Upper lobe of left lung (tissue), 6 donors: ENCODE measurements at regions not wholly inside any gene's neighbourhood (a gene's known extent, or its start where the extent isn't known, plus 50 kb on each side); places are given as distances from the start of the nearest gene placed in this dataset.

Source experiments
- ATAC-seq, 2 donors: fragments of 200-7000 bp; cut with Tn5 transposase; one replicate each; pipeline ENCODE4 v1.9.1; 2022; ENCODE audit warnings: mild to moderate bottlenecking in 2 of 2, moderate library complexity in 2 of 2; ENCODE audit not compliant: low FRiP score in 2 of 2
- DNase-seq, 2 donors: peaks; one replicate each; pipeline ENCODE4 v3.0.0-alpha.2; 2019 to 2020
- H3K27ac ChIP-seq, 4 donors: fragments of 200-600 bp; sonication (generic); one replicate each; pipeline ENCODE4 v1.5.1; 2016 to 2019
- H3K27me3 ChIP-seq, 4 donors: fragments of 200-600 bp; sonication (generic); one replicate each; pipeline ENCODE4 v1.5.1; 2017 to 2019
- H3K36me3 ChIP-seq, 4 donors: fragments of 200-600 bp; sonication (generic); one replicate each; pipeline ENCODE4 v1.5.1; 2016 to 2019
- H3K4me1 ChIP-seq, 4 donors: fragments of 200-600 bp; sonication (generic); one replicate each; pipeline ENCODE4 v1.5.1; 2018 to 2019
- H3K4me3 ChIP-seq, 4 donors: fragments of 200-600 bp; sonication (generic); one replicate each; pipeline ENCODE4 v1.5.1; 2017 to 2019; ENCODE audit warnings: mild to moderate bottlenecking in 2 of 4, moderate library complexity in 1 of 4
- H3K9me3 ChIP-seq, 4 donors: fragments of 200-600 bp; sonication (generic); one replicate each; pipeline ENCODE4 v1.5.1; 2018 to 2019
- EP300 ChIP-seq, 4 donors: sonication (generic); formaldehyde crosslinking; IDR thresholded peaks; one replicate each; pipeline ENCODE4 v1.5.1; 2017; ENCODE audit warnings: antibody characterized with exemption in 4 of 4, control low read depth in 2 of 4
- POLR2A ChIP-seq, 4 donors: fragments of 450-650 bp; IDR thresholded peaks; one replicate each; pipeline ENCODE4 v1.5.1; 2016 to 2017; ENCODE audit warnings: antibody characterized with exemption in 4 of 4, mild to moderate bottlenecking in 2 of 4
- POLR2AphosphoS5 ChIP-seq, 2 donors: sonication (generic); formaldehyde crosslinking; IDR thresholded peaks; one replicate each; pipeline ENCODE4 v1.5.1; 2017; ENCODE audit warnings: antibody characterized with exemption in 2 of 2
- WGBS, 2 donors: methylation state at CpG; one replicate each; pipeline ENCODE4 v1.1.5; 2017 to 2018; 5-methylcytosine and 5-hydroxymethylcytosine counted together
- TF ChIP-seq, protein P1 (sequence below), 6 experiments: fragments of 450-650 bp in 4 of 6; fragments of 200-600 bp in 2 of 6; sonication (generic) in 2 of 6; IDR thresholded peaks; one replicate each; pipeline ENCODE4 v1.5.1; 2016 to 2019; ENCODE audit warnings: antibody characterized with exemption in 6 of 6
- donor health status: DM: no; HTN: no; CAD: no; lungs with moderate emphysema.
- donor health status: DM: no; HTN: yes; CAD: no; lungs with severe emphysema.

DNA sequence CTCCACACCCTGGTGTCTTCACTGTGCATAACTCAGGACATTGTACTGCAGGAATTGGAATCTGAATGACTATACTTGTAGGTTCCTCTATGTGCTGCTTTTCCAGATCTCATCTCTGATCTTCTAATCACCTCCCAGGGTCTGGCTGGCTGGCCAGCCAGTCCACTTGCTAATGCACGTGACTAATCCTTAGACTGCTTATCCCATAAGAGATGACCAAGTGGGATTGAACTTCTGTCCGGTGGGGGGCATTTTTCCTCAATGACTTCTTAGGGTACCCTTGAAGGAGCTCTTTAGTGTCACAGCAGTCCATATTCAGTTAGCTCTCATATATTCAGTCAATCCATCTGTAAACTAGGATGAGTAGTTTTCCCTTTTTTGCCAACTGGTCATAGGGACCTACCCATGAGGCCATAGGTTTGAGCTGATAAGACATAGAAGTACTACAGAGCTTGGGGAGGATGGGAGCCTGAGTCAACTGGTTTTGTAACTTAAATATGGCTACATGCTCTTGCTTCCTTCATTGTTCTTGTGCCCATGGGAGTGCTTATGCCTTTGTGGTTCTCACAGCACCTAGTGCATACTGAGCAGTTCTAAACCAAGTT lies 71.9 kb upstream of the WDR1 start:
- no peak overlapping the region for H3K27ac ChIP-seq
- 93 to 96% methylated on average over 2 of the region's 2 CpGs for WGBS, 2 donors
- no peak overlapping the region for H3K4me3 ChIP-seq
- no peak for ATAC-seq
- no peaks in the 10 kb centered on the region for H3K9me3 ChIP-seq
- DNase-seq = no peak
- TF ChIP-seq POLR2A (IDR thresholded peaks at IDR 0.05) (no peak), POLR2AphosphoS5 (IDR thresholded peaks at IDR 0.05) (no peak), EP300 (IDR thresholded peaks at IDR 0.05) (no peak)
- TF ChIP-seq, protein P1, sequence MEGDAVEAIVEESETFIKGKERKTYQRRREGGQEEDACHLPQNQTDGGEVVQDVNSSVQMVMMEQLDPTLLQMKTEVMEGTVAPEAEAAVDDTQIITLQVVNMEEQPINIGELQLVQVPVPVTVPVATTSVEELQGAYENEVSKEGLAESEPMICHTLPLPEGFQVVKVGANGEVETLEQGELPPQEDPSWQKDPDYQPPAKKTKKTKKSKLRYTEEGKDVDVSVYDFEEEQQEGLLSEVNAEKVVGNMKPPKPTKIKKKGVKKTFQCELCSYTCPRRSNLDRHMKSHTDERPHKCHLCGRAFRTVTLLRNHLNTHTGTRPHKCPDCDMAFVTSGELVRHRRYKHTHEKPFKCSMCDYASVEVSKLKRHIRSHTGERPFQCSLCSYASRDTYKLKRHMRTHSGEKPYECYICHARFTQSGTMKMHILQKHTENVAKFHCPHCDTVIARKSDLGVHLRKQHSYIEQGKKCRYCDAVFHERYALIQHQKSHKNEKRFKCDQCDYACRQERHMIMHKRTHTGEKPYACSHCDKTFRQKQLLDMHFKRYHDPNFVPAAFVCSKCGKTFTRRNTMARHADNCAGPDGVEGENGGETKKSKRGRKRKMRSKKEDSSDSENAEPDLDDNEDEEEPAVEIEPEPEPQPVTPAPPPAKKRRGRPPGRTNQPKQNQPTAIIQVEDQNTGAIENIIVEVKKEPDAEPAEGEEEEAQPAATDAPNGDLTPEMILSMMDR (IDR thresholded peaks at IDR 0.05) = no peak
- H3K4me1 ChIP-seq = no peaks in the 10 kb centered on the region
- H3K27me3 ChIP-seq = no peaks in the 10 kb centered on the region
- no peaks in the 10 kb centered on the region for H3K36me3 ChIP-seq

DNA sequence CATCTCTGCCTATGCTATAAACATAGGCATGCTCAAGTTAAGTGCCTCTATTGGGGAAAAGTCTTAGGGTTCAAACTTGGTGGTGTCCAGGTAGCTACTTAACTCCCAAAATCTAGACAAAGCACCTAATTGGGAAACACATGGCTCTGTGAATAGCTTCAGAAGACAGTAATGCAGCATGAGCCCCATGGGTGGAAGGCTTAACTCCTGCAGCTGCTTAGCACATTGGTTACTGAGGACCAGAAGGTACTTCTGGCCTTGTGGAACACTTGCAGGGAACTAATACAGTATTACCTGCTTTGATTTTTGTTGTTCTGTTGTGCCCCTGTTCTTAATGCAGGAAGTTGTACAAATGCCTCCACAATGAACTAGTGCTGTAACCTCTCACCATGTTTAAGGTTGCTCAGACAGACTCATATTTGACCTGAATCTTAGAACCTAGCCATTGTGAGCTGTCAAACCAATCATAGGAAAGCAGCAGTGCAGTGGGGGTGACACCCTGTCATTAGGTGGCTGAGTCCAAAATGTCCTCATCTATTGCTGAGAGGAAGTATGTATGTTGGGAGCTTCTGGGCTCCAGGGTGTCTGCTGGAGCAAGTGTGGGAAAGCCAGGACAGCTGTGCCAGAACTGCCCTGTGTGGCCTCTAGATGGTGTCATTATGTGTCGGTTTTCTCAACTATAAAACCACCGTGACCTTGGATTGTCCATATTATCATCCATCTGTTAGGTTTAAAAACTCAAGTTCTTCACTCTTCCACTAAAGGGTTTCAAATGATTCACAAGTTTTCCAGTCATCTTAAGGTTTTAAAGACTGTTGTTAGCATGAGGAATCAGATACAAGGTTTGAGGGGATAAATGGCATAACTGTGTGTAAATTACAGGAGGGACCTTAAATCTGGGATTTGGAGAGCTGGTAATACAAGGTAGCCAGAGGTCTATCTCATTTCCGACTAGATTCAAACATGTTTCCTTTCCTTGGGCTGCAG lies 69.9 kb upstream of the WDR1 start:
- H3K4me3 ChIP-seq = no peak overlapping the region
- H3K27ac ChIP-seq = no peak overlapping the region
- 45 to 48% methylated on average over 3 of the region's 3 CpGs for WGBS, 2 donors
- DNase-seq (no peak), ATAC-seq (no peak)
- peaks cover 0 to 6% (median 3%) of the 10 kb centered on the region in 4 donors for H3K4me1 ChIP-seq
- H3K36me3 ChIP-seq = no peaks in the 10 kb centered on the region
- H3K9me3 ChIP-seq = no peaks in the 10 kb centered on the region
- no peaks in the 10 kb centered on the region for H3K27me3 ChIP-seq
- no peak for TF ChIP-seq POLR2AphosphoS5 (IDR thresholded peaks at IDR 0.05)
- TF ChIP-seq, protein P1 (IDR thresholded peaks at IDR 0.05) = no peak
- TF ChIP-seq POLR2A (IDR thresholded peaks at IDR 0.05) = no peak
- no peak for TF ChIP-seq EP300 (IDR thresholded peaks at IDR 0.05)

DNA sequence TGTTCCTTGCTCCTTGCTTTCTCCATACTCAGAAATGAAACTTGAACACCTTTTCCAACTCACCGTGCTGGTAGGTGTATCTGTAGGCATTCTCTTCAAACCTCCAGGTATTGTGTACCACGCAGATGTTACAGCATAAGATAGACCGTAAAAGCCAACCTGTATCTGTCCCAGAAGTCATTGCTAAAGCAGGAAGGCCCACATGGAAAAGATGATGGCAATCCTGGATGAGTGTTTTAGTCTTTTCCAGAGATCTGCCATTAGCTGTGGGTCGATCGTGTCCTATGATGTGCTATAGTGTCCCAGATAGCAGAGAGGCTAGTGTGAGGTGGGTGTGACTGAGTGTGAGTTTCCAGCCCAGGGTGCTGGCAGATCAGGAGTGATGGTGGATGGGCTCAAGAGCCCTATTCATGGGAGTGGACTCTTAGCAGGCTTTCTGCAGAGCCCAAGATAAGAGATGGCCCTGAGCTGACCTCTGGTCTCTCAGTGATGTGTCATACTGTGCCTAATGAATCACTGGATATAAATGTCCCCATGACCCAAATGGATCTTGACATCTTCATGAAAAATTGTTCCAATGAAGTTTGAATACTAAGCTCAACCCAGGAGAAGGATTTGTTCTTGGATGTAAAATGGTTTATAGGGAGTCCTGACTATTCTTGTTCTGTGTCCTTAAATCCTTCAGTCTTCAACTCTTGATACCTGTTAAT lies 69.1 kb upstream of the WDR1 start:
- Histone ChIP-seq H3K36me3 (no peaks in the 10 kb centered on the region), H3K27ac (no peak overlapping the region), H3K9me3 (no peaks in the 10 kb centered on the region), H3K4me3 (no peak overlapping the region), H3K27me3 (no peaks in the 10 kb centered on the region), H3K4me1 (peaks cover 0 to 10% (median 6%) of the 10 kb centered on the region in 4 donors)
- TF ChIP-seq POLR2A (IDR thresholded peaks at IDR 0.05) = no peak
- TF ChIP-seq, protein P1 (IDR thresholded peaks at IDR 0.05) = no peak
- TF ChIP-seq POLR2AphosphoS5 (IDR thresholded peaks at IDR 0.05) = no peak
- TF ChIP-seq EP300 (IDR thresholded peaks at IDR 0.05) = no peak
- 90 to 92% methylated on average over 5 of the region's 5 CpGs for WGBS, 2 donors
- no peak for DNase-seq
- ATAC-seq = no peak

DNA sequence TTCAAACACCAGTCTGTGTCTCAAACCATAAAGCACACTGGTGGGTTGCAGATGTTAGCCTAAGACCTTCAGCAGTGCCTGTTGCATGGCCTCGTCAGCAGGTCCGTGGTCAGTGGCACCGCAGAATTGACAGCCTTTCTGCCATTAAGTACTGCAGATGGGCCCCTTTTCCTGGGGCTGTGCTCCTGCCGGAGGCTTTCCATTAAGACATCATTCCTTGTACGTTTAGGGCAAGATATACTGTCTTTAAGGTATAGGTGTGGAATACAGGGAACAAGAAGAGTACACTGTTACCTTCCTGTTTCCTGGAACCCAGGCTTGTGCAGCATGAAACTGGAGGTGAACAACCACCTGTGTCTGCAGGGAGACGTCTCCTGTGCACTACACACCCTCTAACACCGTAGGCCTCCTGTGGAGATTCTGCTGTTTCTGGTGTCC lies 67.9 kb upstream of the WDR1 start:
- no peak for DNase-seq
- 77 to 81% methylated on average over 5 to 7 of the region's 7 CpGs for WGBS, 2 donors
- TF ChIP-seq EP300 (IDR thresholded peaks at IDR 0.05) = no peak
- TF ChIP-seq POLR2AphosphoS5 (IDR thresholded peaks at IDR 0.05) = no peak
- TF ChIP-seq POLR2A (IDR thresholded peaks at IDR 0.05) = no peak
- TF ChIP-seq, protein P1 (IDR thresholded peaks at IDR 0.05) = no peak
- no peaks in the 10 kb centered on the region for H3K36me3 ChIP-seq
- H3K4me3 ChIP-seq = no peak overlapping the region
- H3K4me1 ChIP-seq = peaks cover 0 to 14% (median 7%) of the 10 kb centered on the region in 4 donors
- no peaks in the 10 kb centered on the region for H3K9me3 ChIP-seq
- H3K27me3 ChIP-seq = no peaks in the 10 kb centered on the region
- H3K27ac ChIP-seq = no peak overlapping the region
- no peak for ATAC-seq
